GM12878 (cell line): ENCODE measurements at regions not wholly inside any gene's neighbourhood (a gene's known extent, or its start where the extent isn't known, plus 50 kb on each side); places are given as distances from the start of the nearest gene placed in this dataset.

Experiments
- ATAC-seq: fragments of 200-7000 bp; cut with Tn5 transposase; 3 replicates; pipeline ENCODE4 v1.9.1; 2020; ENCODE audit warnings: mild to moderate bottlenecking, moderate library complexity
- BruUV-seq: library from RNA; stranded (reverse); fragments of 400-500 nt; replicated peaks from 2 replicates; lab custom pipeline; 2021; lab: Mats Ljungman, UMichigan
- CTCF ChIA-PET: fragments of 300-600 bp; sonication (Branson Sonifier 250); formaldehyde crosslinking; extraction: SDS; loops from one replicate; lab custom pipeline; 2021; ENCODE audit warnings: inconsistent platforms; lab: Yijun Ruan, JAX
- POLR2A ChIA-PET: fragments of 350-600 bp; formaldehyde crosslinking; extraction: SDS; loops from one replicate; lab custom pipeline; 2021; ENCODE audit warnings: inconsistent platforms; lab: Charles Lee
- RAD21 ChIA-PET: fragments of 300-600 bp; sonication (Branson Sonifier 250); formaldehyde crosslinking; loops from one replicate; lab custom pipeline; 2023; ENCODE audit warnings: antibody characterized with exemption; ENCODE audit not compliant: unreplicated experiment; lab: Charles Lee
- SMC1A ChIA-PET: fragments of 300-600 bp; sonication (Branson Sonifier 250); formaldehyde crosslinking; loops from one replicate; lab custom pipeline; 2023; ENCODE audit not compliant: unreplicated experiment, uncharacterized antibody; lab: Charles Lee
- DNase-seq: peaks from one replicate; pipeline ENCODE4 v3.0.0-alpha.2; 2011; ENCODE audit warnings: low read depth, low spot score
- FAIRE-seq: peaks from 3 replicates; lab custom pipeline; 2011; peaks lifted over from hg19 to GRCh38; lab: Jason Lieb, UNC
- H2AFZ ChIP-seq: 2 replicates; pipeline ENCODE4 v1.6.0; 2011; ENCODE audit warnings: low read depth, low read length, control low read depth; ENCODE audit not compliant: control insufficient read depth
- H3K27ac ChIP-seq: 2 replicates; pipeline ENCODE4 v1.5.1; 2011; ENCODE audit warnings: control low read depth; ENCODE audit not compliant: control insufficient read depth, insufficient read depth
- H3K27me3 ChIP-seq, 2 experiments: replicated peaks in 1 of 2; 2 replicates each; pipeline versions ENCODE4 v1.6.0 to v1.6.1; 2011; ENCODE audit warnings: low read length in 1 of 2; ENCODE audit not compliant: control insufficient read depth in 2 of 2, insufficient read depth in 2 of 2
- H3K36me3 ChIP-seq, 2 experiments: 2 replicates each; pipeline ENCODE4 v1.5.1; 2011; ENCODE audit warnings: low read length in 1 of 2; ENCODE audit not compliant: control insufficient read depth in 2 of 2, insufficient read depth in 2 of 2
- H3K4me1 ChIP-seq: 2 replicates; pipeline ENCODE4 v1.6.1; 2011; ENCODE audit warnings: mild to moderate bottlenecking, low read length, moderate library complexity, mixed read lengths; ENCODE audit not compliant: control insufficient read depth, insufficient read depth
- H3K4me2 ChIP-seq: 2 replicates; pipeline ENCODE4 v1.6.0; 2011; ENCODE audit warnings: control low read depth; ENCODE audit not compliant: control insufficient read depth, insufficient read depth
- H3K4me3 ChIP-seq: fragments of 200-600 bp; sonication (generic); 2 replicates; pipeline ENCODE4 v1.5.1; 2016
- H3K79me2 ChIP-seq: 2 replicates; pipeline ENCODE4 v1.6.0; 2011; ENCODE audit warnings: low read length; ENCODE audit not compliant: control insufficient read depth, insufficient read depth
- H3K9ac ChIP-seq: 2 replicates; pipeline ENCODE4 v1.8.0; 2011; ENCODE audit warnings: low read length, control low read depth, mixed read lengths; ENCODE audit not compliant: control insufficient read depth, insufficient read depth
- H3K9me3 ChIP-seq: replicated peaks from 3 replicates; pipeline ENCODE4 v1.5.1; 2011; ENCODE audit warnings: mild to moderate bottlenecking, low read length; ENCODE audit not compliant: control insufficient read depth, insufficient read depth
- H4K20me1 ChIP-seq: 2 replicates; pipeline ENCODE4 v1.6.0; 2011; ENCODE audit not compliant: control insufficient read depth, insufficient read depth
- BACH1 ChIP-seq: fragments of 450-650 bp; IDR thresholded peaks from 2 replicates; pipeline ENCODE4 v1.6.1; 2017; ENCODE audit warnings: mild to moderate bottlenecking, borderline replicate concordance
- CBFB ChIP-seq: IDR thresholded peaks from 2 replicates; pipeline ENCODE4 v1.6.1; 2016; ENCODE audit warnings: antibody characterized with exemption, low read depth
- CEBPZ ChIP-seq: fragments of 150-350 bp; IDR thresholded peaks from 2 replicates; pipeline ENCODE4 v1.6.1; 2016; ENCODE audit warnings: low read depth, low read length
- CREB1 ChIP-seq: IDR thresholded peaks from 2 replicates; pipeline ENCODE4 v1.6.1; 2012; ENCODE audit warnings: low read depth, mild to moderate bottlenecking, inconsistent platforms
- ESRRA ChIP-seq: IDR thresholded peaks from 2 replicates; pipeline ENCODE4 v1.6.1; 2012; ENCODE audit warnings: mild to moderate bottlenecking, low read length, improper control_type of control experiment
- ETV6 ChIP-seq, 2 experiments: fragments of 450-650 bp in 1 of 2; IDR thresholded peaks in 1 of 2; conservative IDR thresholded peaks in 1 of 2; 2 replicates each; pipeline ENCODE4 v1.6.1; 2014; ENCODE audit warnings: antibody characterized with exemption in 1 of 2, borderline replicate concordance in 1 of 2, low read depth in 1 of 2, mild to moderate bottlenecking in 1 of 2, moderate library complexity in 1 of 2
- FOS ChIP-seq: IDR thresholded peaks from 3 replicates; pipeline ENCODE4 v1.6.1; 2011; ENCODE audit warnings: borderline replicate concordance; ENCODE audit not compliant: insufficient read length; ENCODE audit errors: extremely low read depth
- NRF1 ChIP-seq: conservative IDR thresholded peaks from 2 replicates; pipeline ENCODE4 v1.6.1; 2011; ENCODE audit warnings: mild to moderate bottlenecking, low read depth, low read length, improper control_type of control experiment
- RELB ChIP-seq: fragments of 450-650 bp; IDR thresholded peaks from 2 replicates; pipeline ENCODE4 v1.6.1; 2017; ENCODE audit warnings: low read depth, mild to moderate bottlenecking, moderate library complexity
- TAF1 ChIP-seq: IDR thresholded peaks from 2 replicates; pipeline ENCODE4 v1.6.1; 2011; ENCODE audit warnings: mild to moderate bottlenecking, low read depth, low read length, borderline replicate concordance
- USF1 ChIP-seq: IDR thresholded peaks from 2 replicates; pipeline ENCODE4 v1.6.1; 2011; ENCODE audit warnings: borderline replicate concordance, low read depth, mild to moderate bottlenecking, moderate library complexity, mixed read lengths, low read length; ENCODE audit not compliant: insufficient read depth; ENCODE audit errors: extremely low read length
- ZZZ3 ChIP-seq: IDR thresholded peaks from 2 replicates; pipeline ENCODE4 v1.6.1; 2011; ENCODE audit warnings: low read depth; ENCODE audit not compliant: control insufficient read depth, insufficient read length
- WGBS: methylation state at CpG from one replicate; pipeline ENCODE4 v1.1.6; 2016; ENCODE audit warnings: low lambda C conversion rate; ENCODE audit not compliant: insufficient replicate concordance, insufficient coverage; ENCODE audit errors: missing lambda C conversion rate; 5-methylcytosine and 5-hydroxymethylcytosine counted together
- in situ Hi-C: fragments of 300-500 bp; cut with MboI; formaldehyde crosslinking; loops from 9 replicates; pipeline ENCODE4 v1.14.3; 2018; ENCODE audit warnings: mixed read lengths
- intact Hi-C: fragments of 100-400 bp; cut with micrococcal nuclease; formaldehyde crosslinking; loops from one replicate; pipeline ENCODE4 v1.14.2; 2022; ENCODE audit not compliant: unreplicated experiment
- TF ChIP-seq, protein P1 (sequence below): IDR thresholded peaks from 2 replicates; pipeline ENCODE4 v1.6.1; 2011; ENCODE audit warnings: low read depth, low read length, improper control_type of control experiment, borderline replicate concordance
- TF ChIP-seq, protein P2 (sequence below): IDR thresholded peaks from 2 replicates; pipeline ENCODE4 v1.6.1; 2011; ENCODE audit warnings: low read depth, mild to moderate bottlenecking, low read length, moderate library complexity, borderline replicate concordance; ENCODE audit errors: extremely low read depth

DNA sequence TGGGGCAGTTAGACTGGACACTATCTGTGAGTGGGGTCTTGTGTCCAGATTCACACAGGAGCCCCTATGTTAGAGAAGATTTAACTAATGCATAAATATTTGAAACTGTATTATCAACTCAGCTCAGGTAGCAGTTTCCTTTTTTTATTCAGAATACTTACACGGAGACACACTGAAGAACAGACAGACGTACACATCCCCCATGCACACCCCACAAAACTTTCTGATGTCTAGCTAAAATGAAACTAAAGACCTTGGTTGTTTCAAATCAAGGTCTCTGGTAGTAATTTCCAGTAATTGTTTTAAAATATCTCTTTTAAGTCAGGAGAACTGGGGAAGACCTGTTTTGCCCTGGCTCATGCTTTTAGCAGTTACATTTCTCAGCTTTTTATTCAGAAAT is 55.7 kb upstream of the PRKCQ start:
- H3K4me2 ChIP-seq, result no peak overlapping the region
- POLR2A ChIA-PET, result no interaction called here
- intact Hi-C loops, result no loop called here
- no peaks in the 10 kb centered on the region for H3K79me2 ChIP-seq
- H3K9me3 ChIP-seq, result no peaks in the 10 kb centered on the region
- no TSS peak for BruUV-seq
- no peaks in the 10 kb centered on the region for H3K4me1 ChIP-seq
- no peak overlapping the region for H3K4me3 ChIP-seq
- DNase-seq (no peak), FAIRE-seq (no peak), ATAC-seq (no peak)
- H4K20me1 ChIP-seq, result no peaks in the 10 kb centered on the region
- CTCF ChIA-PET, result no interaction called here
- SMC1A ChIA-PET, result no interaction called here
- no peak overlapping the region for H2AFZ ChIP-seq
- RAD21 ChIA-PET, result no interaction called here
- no peaks in the 10 kb centered on the region for H3K36me3 ChIP-seq
- H3K9ac ChIP-seq, result no peak overlapping the region
- in situ Hi-C loops, result no loop called here
- no peaks in the 10 kb centered on the region; a peak in 2 of 4 replicates for H3K27me3 ChIP-seq
- 39% methylated on average over 2 of the region's 2 CpGs for WGBS
- no peak overlapping the region for H3K27ac ChIP-seq
- TF ChIP-seq CREB1 (no peak), RELB (no peak), NRF1 (no peak), ESRRA (no peak), CEBPZ (no peak), CBFB (no peak), BACH1 (no peak), ZZZ3 (no peak), TAF1 (no peak), FOS (no peak), USF1 (no peak), ETV6 (conservative IDR thresholded peaks at IDR 0.05 in 1 of 2, IDR thresholded peaks at IDR 0.05 in 1 of 2; ENCODE audit: borderline replicate concordance in 1 of 2, low read depth in 1 of 2) (no peak)
- TF ChIP-seq, protein P1, sequence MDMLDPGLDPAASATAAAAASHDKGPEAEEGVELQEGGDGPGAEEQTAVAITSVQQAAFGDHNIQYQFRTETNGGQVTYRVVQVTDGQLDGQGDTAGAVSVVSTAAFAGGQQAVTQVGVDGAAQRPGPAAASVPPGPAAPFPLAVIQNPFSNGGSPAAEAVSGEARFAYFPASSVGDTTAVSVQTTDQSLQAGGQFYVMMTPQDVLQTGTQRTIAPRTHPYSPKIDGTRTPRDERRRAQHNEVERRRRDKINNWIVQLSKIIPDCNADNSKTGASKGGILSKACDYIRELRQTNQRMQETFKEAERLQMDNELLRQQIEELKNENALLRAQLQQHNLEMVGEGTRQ, result no peak
- TF ChIP-seq, protein P2, sequence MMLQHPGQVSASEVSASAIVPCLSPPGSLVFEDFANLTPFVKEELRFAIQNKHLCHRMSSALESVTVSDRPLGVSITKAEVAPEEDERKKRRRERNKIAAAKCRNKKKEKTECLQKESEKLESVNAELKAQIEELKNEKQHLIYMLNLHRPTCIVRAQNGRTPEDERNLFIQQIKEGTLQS, result no peak
